Limb (tissue), 2 donors: ENCODE measurements at regions not wholly inside any gene's neighbourhood (a gene's known extent, or its start where the extent isn't known, plus 50 kb on each side); places are given as distances from the start of the nearest gene placed in this dataset.
"Not testable (repeated sequence)": the region's sequence is repeated elsewhere in the genome, so short reads cannot be mapped to it uniquely, and the experiment has no call there.

Experiments
- DNase-seq, 2 donors: peaks; one replicate each; pipeline ENCODE4 v3.0.0-alpha.2; 2016; ENCODE audit errors: extremely low spot score in 2 of 2

DNA sequence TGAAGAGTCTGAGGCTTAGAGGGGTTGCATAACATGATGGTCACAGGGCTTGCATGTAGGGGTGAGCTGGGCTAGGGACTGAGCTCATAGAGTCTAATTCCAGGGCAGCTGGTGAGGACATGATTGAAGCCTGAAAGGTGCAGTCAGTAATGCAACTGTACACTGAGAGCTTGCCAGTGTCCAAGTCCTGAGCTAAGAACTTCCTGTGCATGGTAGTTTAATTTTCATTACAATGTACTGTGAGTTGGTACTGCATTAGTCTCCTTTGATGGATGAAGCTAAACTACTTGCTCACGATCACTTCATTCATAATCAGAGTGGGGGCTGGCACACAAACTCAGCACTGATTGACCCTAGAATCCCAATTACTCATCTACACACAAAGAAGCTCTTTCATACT is 156.4 kb upstream of the CRBN start:
- DNase-seq: no peak

GRCh38 chr3:3334491-3334890 is 155.0 kb upstream of the CRBN start:
- no peak for DNase-seq

DNA sequence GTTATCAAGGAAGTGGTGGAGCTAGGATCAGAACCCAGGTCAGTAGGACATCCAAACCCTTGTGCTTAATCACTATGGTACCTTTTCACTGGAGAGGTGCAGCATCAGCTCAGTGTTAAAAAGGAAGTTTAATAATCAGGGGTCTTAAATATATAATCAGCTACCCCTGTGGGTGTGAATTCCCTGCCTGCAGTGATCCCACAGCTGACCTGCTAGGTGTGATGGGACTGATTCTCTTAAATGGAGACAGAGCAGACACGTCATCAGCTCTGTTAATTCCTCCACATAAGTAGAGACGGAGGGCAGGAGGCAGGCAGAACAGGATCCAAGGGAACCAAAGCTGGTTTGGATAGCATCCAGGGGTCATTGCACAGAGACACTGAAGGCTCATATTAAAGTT is 154.1 kb upstream of the CRBN start:
- no peak for DNase-seq

DNA sequence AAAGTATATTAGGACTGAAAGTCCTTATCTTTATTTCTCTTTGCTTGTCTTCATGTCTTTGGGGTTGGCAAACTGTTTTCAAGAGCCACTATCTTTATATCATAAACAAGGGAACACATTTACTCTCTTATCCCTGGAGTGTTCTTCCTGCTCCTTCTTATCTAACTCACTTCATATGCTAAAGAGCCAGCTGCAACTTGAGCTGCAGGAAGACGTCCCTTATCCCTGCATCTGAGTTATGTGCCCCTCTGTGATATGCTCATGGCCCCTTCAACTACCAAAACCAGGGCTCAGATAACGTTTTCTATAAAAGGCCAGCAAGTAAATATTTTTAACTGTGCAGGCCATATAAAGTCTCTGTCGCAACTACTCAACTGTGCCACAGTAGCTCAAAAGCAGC is 137.0 kb upstream of the CRBN start:
- DNase-seq: no peak

- DNase-seq: no peak
These were observed 136.4 kb upstream of the CRBN start for GRCh38 chr3:3315846-3316245.

DNA sequence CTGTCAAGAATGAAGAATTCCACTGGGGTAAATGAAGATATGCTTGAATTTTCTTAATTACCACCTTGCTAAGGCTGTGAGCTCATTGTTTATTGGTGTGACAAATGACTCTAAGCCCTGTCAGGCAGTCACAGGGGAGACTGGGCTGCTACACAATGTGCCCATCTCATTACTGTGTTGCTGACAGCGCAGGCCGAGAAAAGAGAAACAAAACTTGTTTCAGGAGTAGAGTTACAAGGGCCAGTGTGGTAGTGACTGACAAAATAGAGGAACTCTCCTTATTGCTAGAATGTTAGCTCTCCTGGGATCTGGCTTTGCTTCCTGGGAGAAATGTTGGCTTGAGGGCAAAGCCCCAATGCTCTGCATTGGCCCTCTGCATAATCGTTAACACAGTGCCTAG is 130.4 kb upstream of the CRBN start:
- no peak for DNase-seq

GRCh38 chr3:3308809-3309208 is 129.3 kb upstream of the CRBN start:
- no peak for DNase-seq

- no peak for DNase-seq
These were observed 128.0 kb upstream of the CRBN start for GRCh38 chr3:3307491-3307890.

DNA sequence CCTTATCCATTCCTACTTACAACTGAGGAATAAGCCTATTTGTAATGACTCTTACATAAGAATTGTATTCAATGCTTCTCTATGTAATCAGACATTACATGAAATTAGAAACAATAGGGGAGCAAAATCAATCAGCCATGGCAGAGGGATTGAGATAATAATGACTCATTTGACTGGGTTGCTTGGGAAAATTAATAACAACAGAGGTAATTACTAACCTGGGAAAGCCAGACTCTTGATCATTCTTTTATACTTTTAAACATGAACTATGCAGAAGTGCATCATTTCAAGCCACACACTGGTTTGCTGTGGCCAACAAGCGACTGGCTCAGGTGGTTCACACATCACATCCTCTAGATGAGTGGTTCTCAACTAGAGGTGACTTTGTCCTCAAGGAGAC is 126.3 kb upstream of the CRBN start:
- DNase-seq: no peak

DNA sequence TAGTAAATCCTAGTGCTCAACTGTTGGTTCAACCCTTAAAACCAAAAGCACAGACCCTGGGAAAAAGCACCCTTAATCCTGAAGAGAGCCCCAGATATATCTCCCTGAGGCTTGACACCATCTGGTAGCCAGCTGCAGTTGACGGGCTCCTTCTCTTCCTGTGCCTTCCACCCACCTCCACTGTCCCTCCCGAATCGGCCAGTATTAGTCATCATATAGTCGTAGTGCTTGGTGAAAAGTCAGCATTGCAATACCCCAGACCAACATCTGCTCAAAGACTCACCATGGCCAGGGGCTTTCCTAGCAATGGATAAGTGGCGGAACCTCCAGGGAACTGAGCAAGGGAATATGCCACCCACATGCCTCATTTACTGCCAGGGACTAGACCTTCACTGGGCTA is 125.6 kb upstream of the CRBN start:
- DNase-seq: no peak

- DNase-seq: no peak
These were observed 124.1 kb upstream of the CRBN start for GRCh38 chr3:3303636-3304035.

DNA sequence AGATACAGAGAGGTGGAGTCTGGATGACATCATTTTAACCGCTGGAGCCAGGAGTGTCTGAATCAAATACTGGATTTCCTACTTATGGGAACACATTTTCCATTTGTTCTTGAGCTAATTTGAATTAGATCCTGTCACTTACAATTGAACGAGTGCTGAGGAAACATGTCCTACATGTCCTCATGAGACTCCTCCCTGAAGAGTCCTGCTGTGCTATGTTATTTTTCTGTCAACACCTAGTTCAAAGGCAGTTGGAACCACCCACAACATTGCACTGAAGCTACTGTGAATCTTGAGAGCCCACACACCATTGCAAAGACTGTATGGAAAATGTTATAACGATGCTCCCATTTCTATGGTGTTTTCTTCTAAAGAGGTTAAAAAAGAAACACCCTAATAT is 123.5 kb upstream of the CRBN start:
- peak in 1 of 2 donors; percentile 24 for DNase-seq

- no peak for DNase-seq
These were observed 122.0 kb upstream of the CRBN start for GRCh38 chr3:3301476-3301875.

DNA sequence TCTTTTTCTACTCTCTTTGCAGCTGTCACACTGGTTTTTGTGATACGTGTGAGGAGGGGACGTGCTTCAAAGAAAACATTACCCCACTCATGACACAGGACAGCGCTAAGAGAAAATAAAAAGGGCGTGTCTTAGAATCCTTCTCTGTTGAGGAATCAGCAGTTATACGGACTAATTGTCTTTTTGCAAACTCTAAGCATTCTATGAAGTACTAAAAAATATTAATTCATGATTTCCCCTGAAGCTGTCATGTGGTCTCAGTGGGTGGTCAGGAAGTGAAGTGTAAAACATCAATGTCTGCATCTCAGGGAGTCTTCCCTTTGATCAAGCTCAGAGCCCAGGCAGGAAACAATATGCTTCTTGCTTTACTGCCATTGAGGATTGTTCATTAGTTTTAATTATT is 117.5 kb upstream of the CRBN start:
- DNase-seq: no peak

- DNase-seq: no peak
These were observed 116.1 kb upstream of the CRBN start for GRCh38 chr3:3295586-3295985.

DNA sequence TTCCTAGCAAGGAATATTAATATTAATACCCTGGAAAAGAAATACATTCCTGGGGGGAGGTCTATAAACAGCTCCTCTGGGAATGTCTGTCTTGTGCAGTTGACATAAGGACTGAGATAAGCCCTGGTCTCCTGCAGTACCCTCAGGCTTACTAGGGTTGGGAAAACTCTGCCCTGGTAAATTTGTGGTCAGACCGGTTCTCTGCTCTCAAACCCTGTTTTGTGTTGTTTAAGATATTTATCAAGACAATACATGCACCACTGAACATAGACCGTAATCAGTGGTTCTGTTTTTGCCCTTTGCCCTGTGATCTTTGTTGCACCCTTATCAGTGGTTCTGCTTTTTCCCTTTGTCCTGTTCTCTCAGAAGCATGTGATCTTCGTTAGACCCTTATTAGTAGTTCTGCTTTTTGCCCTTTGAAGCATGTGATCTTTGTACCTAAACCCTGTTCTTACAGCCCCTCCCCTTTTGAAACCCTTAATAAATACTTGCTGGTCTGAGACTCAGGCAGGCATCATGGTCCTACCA is 112.3 kb upstream of the CRBN start:
- not testable (repeated sequence) for DNase-seq

GRCh38 chr3:3288255-3288654 is 108.8 kb upstream of the CRBN start:
- no peak for DNase-seq

- no peak for DNase-seq
These were observed 106.5 kb upstream of the CRBN start for GRCh38 chr3:3286014-3286413.

GRCh38 chr3:3281024-3281423 is 101.5 kb upstream of the CRBN start:
- no peak for DNase-seq

DNA sequence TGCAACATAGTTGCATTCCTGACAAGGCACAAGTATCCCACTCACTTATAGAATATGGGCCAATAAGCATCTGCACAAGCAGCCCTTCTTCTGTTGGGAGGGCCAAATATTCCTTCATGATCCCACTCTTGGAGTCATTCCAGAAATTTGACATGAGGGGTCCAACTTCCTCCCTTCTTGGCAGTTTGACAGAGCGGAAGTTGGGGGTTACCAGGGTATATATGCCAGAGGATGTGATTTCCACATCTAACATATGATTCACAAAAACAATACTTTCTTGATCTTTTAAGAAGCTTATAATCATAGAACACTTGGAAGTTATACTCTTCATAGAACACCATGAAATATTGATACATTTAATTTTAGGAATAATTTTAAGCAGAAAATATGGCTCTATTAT is 100.9 kb upstream of the CRBN start:
- no peak for DNase-seq

- no peak for DNase-seq
These were observed 98.6 kb upstream of the CRBN start for GRCh38 chr3:3278073-3278472.

DNA sequence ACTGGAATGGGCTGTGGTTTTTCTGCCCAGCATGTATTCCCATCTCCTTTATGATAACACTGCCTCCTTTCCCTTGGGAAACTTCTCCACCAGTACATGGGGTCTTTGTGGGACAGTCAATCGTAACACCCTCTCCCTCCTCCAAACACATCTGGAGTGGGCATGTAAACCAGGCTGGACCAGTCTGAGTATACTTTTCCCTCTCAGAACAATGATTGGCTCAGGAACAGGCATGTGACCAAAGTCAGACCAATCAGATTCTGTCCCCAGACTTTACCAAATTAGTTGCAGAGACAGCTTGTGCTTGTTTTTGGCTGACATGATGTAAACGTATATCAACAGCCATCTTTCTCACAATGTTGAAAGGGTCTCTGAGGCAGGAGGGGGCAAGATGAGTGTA is 97.1 kb upstream of the CRBN start:
- DNase-seq: no peak

DNA sequence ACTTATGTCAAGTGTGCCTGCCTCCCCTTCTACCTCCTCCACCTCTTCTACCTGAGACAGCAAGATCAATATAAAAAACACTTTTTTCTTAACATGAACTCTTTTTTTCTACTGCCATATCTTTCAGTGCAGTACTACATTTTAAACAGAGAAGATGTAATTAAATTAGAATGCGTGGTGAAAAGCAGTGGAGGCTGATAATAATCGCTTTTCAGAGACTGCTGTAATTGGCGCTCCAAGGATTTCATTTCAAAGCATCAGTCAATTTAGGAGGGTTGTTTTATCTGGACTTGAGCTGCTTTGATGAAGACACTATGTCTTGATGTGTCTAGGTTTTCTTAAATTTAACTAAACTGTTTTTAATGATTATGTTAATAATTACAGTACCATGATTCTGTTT is 85.3 kb upstream of the CRBN start:
- no peak for DNase-seq

DNA sequence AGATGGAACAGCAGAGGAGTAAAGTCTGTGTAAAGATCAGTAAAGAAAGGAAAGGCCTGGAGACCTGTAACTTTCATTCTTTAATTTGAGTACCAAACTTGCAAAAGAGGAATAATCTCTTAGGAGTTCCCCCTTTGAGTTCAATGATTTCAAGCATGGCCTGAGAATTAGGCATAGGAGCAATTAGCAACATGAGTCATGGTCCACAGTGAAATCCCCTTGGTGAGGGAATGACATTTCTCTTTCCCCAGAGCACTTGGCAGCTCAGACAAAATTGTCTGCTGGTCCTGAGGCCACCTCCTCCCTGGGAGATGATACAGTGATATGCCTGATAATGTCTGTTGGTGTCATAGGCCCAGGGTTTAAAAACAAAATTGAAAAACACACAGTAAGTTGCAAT is 81.4 kb upstream of the CRBN start:
- no peak for DNase-seq
